HEK293 (cell line): ENCODE measurements at regions not wholly inside any gene's neighbourhood (a gene's known extent, or its start where the extent isn't known, plus 50 kb on each side); places are given as distances from the start of the nearest gene placed in this dataset.

Experiments used
- CTCF ChIP-seq: fragments of 450-650 bp; formaldehyde crosslinking; IDR thresholded peaks from 2 replicates; pipeline ENCODE4 v1.5.1; 2016; ENCODE audit warnings: missing biosample characterization, missing genetic modification characterization
- PBX3 ChIP-seq: sonication (generic); formaldehyde crosslinking; IDR thresholded peaks from 2 replicates; pipeline ENCODE4 v1.8.1; 2022; ENCODE audit warnings: mild to moderate bottlenecking, moderate library complexity, missing genetic modification reagents
- YY1 ChIP-seq: fragments of 450-650 bp; formaldehyde crosslinking; IDR thresholded peaks from 2 replicates; pipeline ENCODE4 v1.5.1; 2018; ENCODE audit warnings: missing biosample characterization, missing genetic modification characterization
- ZBTB6 ChIP-seq: fragments of 450-650 bp; formaldehyde crosslinking; IDR thresholded peaks from 2 replicates; pipeline ENCODE4 v1.5.1; 2017; ENCODE audit warnings: missing biosample characterization, missing genetic modification characterization
- ZNF121 ChIP-seq: fragments of 450-650 bp; formaldehyde crosslinking; IDR thresholded peaks from 2 replicates; pipeline ENCODE4 v1.5.1; 2016; ENCODE audit warnings: missing biosample characterization, missing genetic modification characterization
- ZNF292 ChIP-seq: fragments of 450-650 bp; formaldehyde crosslinking; IDR thresholded peaks from 2 replicates; pipeline ENCODE4 v1.5.1; 2016; ENCODE audit warnings: low read depth, missing biosample characterization, missing genetic modification characterization, borderline replicate concordance
- ZNF433 ChIP-seq: fragments of 450-650 bp; formaldehyde crosslinking; IDR thresholded peaks from 2 replicates; pipeline ENCODE4 v1.5.1; 2016; ENCODE audit warnings: missing biosample characterization, missing genetic modification characterization, low read depth
- ZNF501 ChIP-seq: fragments of 450-650 bp; formaldehyde crosslinking; IDR thresholded peaks from 2 replicates; pipeline ENCODE4 v1.5.1; 2016; ENCODE audit warnings: missing biosample characterization, missing genetic modification characterization
- ZNF513 ChIP-seq: fragments of 450-650 bp; IDR thresholded peaks from 2 replicates; pipeline ENCODE4 v1.5.1; 2018; ENCODE audit warnings: missing biosample characterization, missing genetic modification characterization
- ZNF830 ChIP-seq: fragments of 450-650 bp; IDR thresholded peaks from 2 replicates; pipeline ENCODE4 v1.5.0; 2018; ENCODE audit warnings: missing biosample characterization, missing genetic modification characterization, low read depth, mild to moderate bottlenecking, moderate library complexity

- TF ChIP-seq CTCF (tag by site-specific recombination) (no peak), ZNF830 (tag by site-specific recombination) (no peak), ZNF501 (no peak), ZNF292 (tag by site-specific recombination) (no peak), ZNF513 (tag by site-specific recombination) (no peak), ZNF121 (tag by site-specific recombination) (no peak), ZNF433 (tag by site-specific recombination) (no peak), ZBTB6 (no peak), YY1 (tag by site-specific recombination) (no peak), PBX3 (no peak)
Observed at GRCh38 chr9:69984831-69985230, 58.8 kb upstream of the MAMDC2 start.
